CD4-positive, CD25-positive, alpha-beta regulatory T cell (primary cell): ENCODE measurements at regions not wholly inside any gene's neighbourhood (a gene's known extent, or its start where the extent isn't known, plus 50 kb on each side); places are given as distances from the start of the nearest gene placed in this dataset.

Experiments used
- ATAC-seq, 2 donors: fragments of 150-1000 bp; cut with Tn5 transposase; one replicate each; pipeline ENCODE4 v1.10.0; 2021; ENCODE audit warnings: low read depth in 2 of 2, moderate number of reproducible peaks in 2 of 2, moderate library complexity in 1 of 2
- DNase-seq, 3 donors: peaks; one replicate each; pipeline versions ENCODE4 v3.0.0 to v3.0.0-alpha.2; 2012 to 2022; ENCODE audit warnings: mixed read lengths in 1 of 3
- H3K27ac ChIP-seq: one replicate; pipeline ENCODE4 v1.7.0; 2013; ENCODE audit warnings: mild to moderate bottlenecking, low read length; ENCODE audit not compliant: insufficient read depth, poor library complexity, severe bottlenecking
- H3K27me3 ChIP-seq: one replicate; pipeline ENCODE4 v1.7.0; 2013; ENCODE audit warnings: low read length; ENCODE audit not compliant: control insufficient read depth, insufficient read depth
- H3K36me3 ChIP-seq: one replicate; pipeline ENCODE4 v1.7.0; 2013; ENCODE audit warnings: mild to moderate bottlenecking, low read length, moderate library complexity; ENCODE audit not compliant: control insufficient read depth, insufficient read depth
- H3K4me1 ChIP-seq: 2 replicates; pipeline ENCODE4 v1.7.0; 2013; ENCODE audit warnings: mild to moderate bottlenecking, low read length; ENCODE audit not compliant: insufficient read depth, control insufficient read depth, poor library complexity, severe bottlenecking
- H3K4me3 ChIP-seq: one replicate; pipeline ENCODE4 v1.7.0; 2013; ENCODE audit warnings: low read depth, mild to moderate bottlenecking, low read length, moderate library complexity
- H3K9me3 ChIP-seq, 2 experiments: 1 replicate in 1 of 2; 2 replicates in 1 of 2; pipeline ENCODE4 v1.7.0; 2013; ENCODE audit warnings: low read length in 2 of 2, mild to moderate bottlenecking in 1 of 2, moderate library complexity in 1 of 2; ENCODE audit not compliant: control insufficient read depth in 2 of 2
- H3K27ac Mint-ChIP-seq, 3 donors: one replicate each; pipeline ENCODE4 v1.8.0; 2020 to 2022; ENCODE audit warnings: mild to moderate bottlenecking in 3 of 3, mixed read lengths in 3 of 3, moderate library complexity in 2 of 3
- H3K27me3 Mint-ChIP-seq: one replicate; pipeline ENCODE4 v1.8.0; 2022; ENCODE audit warnings: mild to moderate bottlenecking, mixed read lengths
- H3K36me3 Mint-ChIP-seq: one replicate; pipeline ENCODE4 v1.8.0; 2020; ENCODE audit warnings: mixed read lengths
- H3K4me1 Mint-ChIP-seq, 4 donors: one replicate each; pipeline ENCODE4 v1.8.0; 2020 to 2022; ENCODE audit warnings: mixed read lengths in 4 of 4, mild to moderate bottlenecking in 1 of 4
- H3K4me3 Mint-ChIP-seq, 4 donors: one replicate each; pipeline ENCODE4 v1.8.0; 2020 to 2022; ENCODE audit warnings: mild to moderate bottlenecking in 4 of 4, mixed read lengths in 4 of 4, moderate library complexity in 3 of 4
- H3K9me3 Mint-ChIP-seq, 7 donors: one replicate each; pipeline ENCODE4 v1.8.0; 2020 to 2022; ENCODE audit warnings: mixed read lengths in 7 of 7, mild to moderate bottlenecking in 3 of 7, moderate library complexity in 2 of 7

DNA sequence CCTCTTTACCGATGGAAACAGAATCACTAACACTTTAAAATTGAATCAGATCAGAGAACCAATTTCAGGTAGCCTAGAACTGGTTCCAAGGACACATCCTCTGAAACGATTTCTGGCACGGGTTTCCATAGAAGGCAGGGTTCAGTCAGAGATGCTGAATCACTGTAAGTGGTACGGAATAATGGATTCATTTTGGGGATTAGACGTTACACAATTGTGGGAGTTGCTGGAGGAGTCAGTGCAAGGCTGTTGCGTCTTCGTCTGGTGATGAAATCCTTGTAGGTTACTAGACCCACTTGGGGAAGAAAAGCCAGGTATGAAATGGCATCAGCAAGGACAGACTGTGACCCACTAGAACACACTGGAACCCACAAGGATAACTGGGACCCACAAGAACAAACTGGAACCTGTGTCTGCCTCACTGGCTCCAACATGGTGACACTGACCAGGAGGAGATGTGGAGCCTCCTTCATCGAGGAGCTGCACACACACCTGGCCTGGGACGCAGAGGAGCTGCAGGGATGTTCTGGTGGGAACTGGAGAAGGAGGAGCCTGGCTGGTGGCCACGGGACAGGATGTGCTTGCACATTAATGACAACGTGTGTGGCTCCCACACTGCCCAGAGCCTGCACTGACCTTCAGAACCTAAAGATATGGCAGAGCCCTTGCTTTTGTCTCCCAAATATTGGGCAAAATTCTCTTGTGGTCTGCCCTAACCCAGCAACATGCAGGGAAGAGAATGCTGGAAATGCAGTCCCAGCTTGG lies 105.1 kb downstream of the TRAPPC11 start:
- Histone ChIP-seq H3K9me3 (no peaks in the 10 kb centered on the region), H3K4me3 (no peak overlapping the region), H3K27ac (no peak overlapping the region), H3K4me1 (no peaks in the 10 kb centered on the region), H3K36me3 (no peaks in the 10 kb centered on the region), H3K27me3 (peaks cover 4% of the 10 kb centered on the region)
- H3K27ac Mint-ChIP-seq: no peak overlapping the region
- H3K36me3 Mint-ChIP-seq: no peaks in the 10 kb centered on the region
- H3K4me3 Mint-ChIP-seq: no peak overlapping the region
- peaks cover 0 to 3% (median 1%) of the 10 kb centered on the region in 4 donors for H3K4me1 Mint-ChIP-seq
- ATAC-seq: no peak
- no peak for DNase-seq
- no peaks in the 10 kb centered on the region for H3K9me3 Mint-ChIP-seq
- peaks cover 16% of the 10 kb centered on the region for H3K27me3 Mint-ChIP-seq

DNA sequence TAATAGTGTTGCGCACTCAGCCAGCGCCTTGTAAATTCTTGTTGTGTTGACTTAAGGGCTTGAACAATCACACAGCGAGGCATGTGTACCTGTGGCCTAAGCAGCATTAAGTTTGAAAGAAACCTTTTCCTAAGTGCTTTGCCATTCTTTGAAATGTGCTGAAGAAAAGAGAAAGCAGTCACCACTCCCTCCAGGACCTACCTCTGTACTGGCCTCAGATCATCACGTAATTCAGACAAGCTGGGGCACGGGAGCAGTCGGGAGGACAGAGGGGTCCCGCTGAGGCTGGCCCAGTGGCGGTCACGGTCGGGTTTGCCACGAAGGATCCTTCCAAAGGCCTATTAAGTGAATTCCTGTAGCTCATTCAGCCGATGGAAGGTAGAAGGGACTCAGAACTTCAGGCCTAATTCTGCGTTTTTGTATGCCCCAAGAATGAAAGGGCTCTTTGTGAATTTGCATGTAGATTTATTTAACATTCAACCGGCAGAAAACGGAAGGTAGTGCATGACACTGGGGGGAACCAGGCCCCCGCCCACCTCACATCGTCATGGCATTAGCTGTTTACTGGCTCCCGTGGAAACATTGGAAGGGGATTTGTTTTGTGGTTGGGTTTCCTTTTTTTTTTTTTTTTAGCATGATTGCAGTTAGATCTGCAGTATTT lies 106.3 kb downstream of the TRAPPC11 start:
- Mint-ChIP-seq H3K4me1 (peaks cover 0 to 3% (median 1%) of the 10 kb centered on the region in 4 donors), H3K27ac (no peak overlapping the region), H3K4me3 (no peak overlapping the region), H3K36me3 (no peaks in the 10 kb centered on the region), H3K9me3 (no peaks in the 10 kb centered on the region), H3K27me3 (peaks cover 16% of the 10 kb centered on the region)
- no peaks in the 10 kb centered on the region for H3K4me1 ChIP-seq
- ATAC-seq: no peak
- DNase-seq: no peak
- no peaks in the 10 kb centered on the region for H3K36me3 ChIP-seq
- H3K27me3 ChIP-seq: peaks cover 4% of the 10 kb centered on the region
- no peak overlapping the region for H3K4me3 ChIP-seq
- H3K27ac ChIP-seq: no peak overlapping the region
- H3K9me3 ChIP-seq: no peaks in the 10 kb centered on the region

- Mint-ChIP-seq H3K4me1 (peaks cover 0 to 3% (median 1%) of the 10 kb centered on the region in 4 donors), H3K27ac (no peak overlapping the region), H3K36me3 (no peaks in the 10 kb centered on the region), H3K9me3 (peaks cover 0 to 3% (median 0%) of the 10 kb centered on the region in 7 donors), H3K27me3 (peaks cover 16% of the 10 kb centered on the region), H3K4me3 (no peak overlapping the region)
- no peaks in the 10 kb centered on the region for H3K36me3 ChIP-seq
- H3K4me3 ChIP-seq: no peak overlapping the region
- H3K27ac ChIP-seq: no peak overlapping the region
- H3K27me3 ChIP-seq: peaks cover 4% of the 10 kb centered on the region
- no peaks in the 10 kb centered on the region for H3K9me3 ChIP-seq
- DNase-seq (no peak), ATAC-seq (no peak)
- no peaks in the 10 kb centered on the region for H3K4me1 ChIP-seq
These were observed 107.0 kb downstream of the TRAPPC11 start for GRCh38 chr4:183766140-183766539.

DNA sequence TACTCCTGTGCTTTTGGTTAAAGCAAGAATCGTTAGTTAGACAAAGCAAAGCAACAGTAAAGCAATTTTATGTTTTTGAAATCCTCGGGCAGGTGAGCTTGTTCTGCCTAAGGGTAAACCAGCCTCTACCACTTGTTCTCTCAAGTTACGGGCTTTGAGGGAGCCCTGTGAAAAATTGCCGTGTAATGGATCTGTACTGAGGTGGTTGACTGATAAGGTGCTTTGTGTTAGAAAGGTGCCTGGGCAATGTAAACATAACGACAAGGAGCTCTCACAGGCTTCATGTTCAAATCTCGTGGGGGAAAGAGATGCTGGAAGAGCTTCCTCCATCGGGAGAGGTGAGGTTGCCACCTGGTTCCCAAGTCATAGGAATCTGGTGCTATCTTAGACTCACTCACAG lies 111.8 kb downstream of the TRAPPC11 start:
- no peak overlapping the region for H3K27ac Mint-ChIP-seq
- peaks cover 0 to 3% (median 0%) of the 10 kb centered on the region in 7 donors for H3K9me3 Mint-ChIP-seq
- H3K4me1 Mint-ChIP-seq: no peaks in the 10 kb centered on the region
- no peak for DNase-seq
- Histone ChIP-seq H3K4me1 (no peaks in the 10 kb centered on the region), H3K27me3 (no peaks in the 10 kb centered on the region), H3K4me3 (no peak overlapping the region), H3K27ac (no peak overlapping the region), H3K9me3 (no peaks in the 10 kb centered on the region), H3K36me3 (no peaks in the 10 kb centered on the region)
- H3K36me3 Mint-ChIP-seq: no peaks in the 10 kb centered on the region
- peaks cover 4% of the 10 kb centered on the region for H3K27me3 Mint-ChIP-seq
- ATAC-seq: no peak
- H3K4me3 Mint-ChIP-seq: no peak overlapping the region

DNA sequence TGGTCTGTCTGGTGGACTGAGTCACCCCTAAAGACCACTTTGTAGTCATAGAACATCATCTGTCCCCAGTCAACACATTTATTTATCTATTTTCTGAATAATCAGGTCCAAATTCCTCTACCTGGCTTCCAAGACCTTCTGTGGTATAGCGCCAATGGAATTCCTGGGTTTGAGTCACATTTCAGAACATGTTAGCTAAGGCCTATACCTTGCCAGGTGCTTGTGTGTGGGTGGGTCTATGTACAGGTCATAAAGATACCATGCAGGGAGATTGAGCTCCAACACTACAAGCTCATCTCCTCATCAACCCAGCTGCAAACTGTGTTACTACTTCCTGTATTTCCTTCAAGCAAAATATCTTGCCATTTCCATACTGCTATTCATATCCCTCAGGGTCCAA lies 113.3 kb downstream of the TRAPPC11 start:
- peaks cover 4% of the 10 kb centered on the region for H3K27me3 Mint-ChIP-seq
- H3K4me1 Mint-ChIP-seq: no peaks in the 10 kb centered on the region
- no peak overlapping the region for H3K27ac ChIP-seq
- H3K27me3 ChIP-seq: no peaks in the 10 kb centered on the region
- peaks cover 0 to 3% (median 0%) of the 10 kb centered on the region in 7 donors for H3K9me3 Mint-ChIP-seq
- ATAC-seq (no peak), DNase-seq (no peak)
- no peaks in the 10 kb centered on the region for H3K4me1 ChIP-seq
- no peaks in the 10 kb centered on the region for H3K9me3 ChIP-seq
- H3K36me3 Mint-ChIP-seq: no peaks in the 10 kb centered on the region
- H3K36me3 ChIP-seq: no peaks in the 10 kb centered on the region
- no peak overlapping the region for H3K27ac Mint-ChIP-seq
- H3K4me3 ChIP-seq: no peak overlapping the region
- no peak overlapping the region for H3K4me3 Mint-ChIP-seq

- Mint-ChIP-seq H3K27ac (no peak overlapping the region), H3K4me1 (no peaks in the 10 kb centered on the region), H3K36me3 (no peaks in the 10 kb centered on the region), H3K27me3 (peaks cover 4% of the 10 kb centered on the region), H3K9me3 (peaks cover 0 to 3% (median 0%) of the 10 kb centered on the region in 7 donors), H3K4me3 (no peak overlapping the region)
- no peak overlapping the region for H3K27ac ChIP-seq
- no peaks in the 10 kb centered on the region for H3K27me3 ChIP-seq
- DNase-seq: no peak
- H3K9me3 ChIP-seq: no peaks in the 10 kb centered on the region
- no peak overlapping the region for H3K4me3 ChIP-seq
- H3K4me1 ChIP-seq: no peaks in the 10 kb centered on the region
- H3K36me3 ChIP-seq: no peaks in the 10 kb centered on the region
- ATAC-seq: no peak
These were observed 114.7 kb downstream of the TRAPPC11 start for GRCh38 chr4:183773790-183774189.

DNA sequence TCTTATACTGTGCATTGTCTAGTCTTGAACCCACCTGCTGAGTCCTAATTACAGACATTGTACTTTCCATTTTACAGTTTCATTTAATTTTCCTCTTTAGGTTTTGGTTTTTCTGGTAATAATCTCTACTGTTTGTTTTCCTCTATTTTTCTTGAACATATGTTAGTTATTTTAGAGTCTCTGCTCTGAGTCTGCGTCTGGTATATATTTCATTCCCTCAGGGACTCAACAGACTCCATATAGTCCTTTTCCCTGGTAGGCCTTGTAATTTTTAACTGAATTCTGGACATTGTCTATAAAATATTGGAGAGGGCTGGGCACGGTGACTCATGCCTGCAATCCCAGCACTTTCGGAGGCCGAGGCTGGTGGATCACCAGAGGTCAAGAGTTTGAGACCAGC lies 121.8 kb upstream of the STOX2 start:
- Mint-ChIP-seq H3K36me3 (no peaks in the 10 kb centered on the region), H3K9me3 (no peaks in the 10 kb centered on the region), H3K27ac (no peak overlapping the region), H3K4me3 (no peak overlapping the region), H3K27me3 (peaks cover 25% of the 10 kb centered on the region), H3K4me1 (no peaks in the 10 kb centered on the region)
- Histone ChIP-seq H3K4me1 (no peaks in the 10 kb centered on the region), H3K9me3 (no peaks in the 10 kb centered on the region), H3K27ac (no peak overlapping the region), H3K4me3 (no peak overlapping the region), H3K27me3 (peaks cover 2% of the 10 kb centered on the region), H3K36me3 (no peaks in the 10 kb centered on the region)
- ATAC-seq (no peak), DNase-seq (no peak)
